Frontal cortex (tissue), 3 donors: ENCODE measurements at regions not wholly inside any gene's neighbourhood (a gene's known extent, or its start where the extent isn't known, plus 50 kb on each side); places are given as distances from the start of the nearest gene placed in this dataset.

ENCODE experiments used
- DNase-seq, 2 donors: peaks; one replicate each; pipeline ENCODE4 v3.0.0; 2012; ENCODE audit warnings: low spot score in 2 of 2
- FAIRE-seq: peaks from 2 replicates; lab custom pipeline; 2012; peaks lifted over from hg19 to GRCh38; lab: Jason Lieb, UNC
- donor health status: control.
- donor health status: control.
- donor health status: control.

GRCh38 chr2:7956126-7956689 lies 725.6 kb upstream of the ID2 start:
- no peak for DNase-seq
- FAIRE-seq = no peak

- FAIRE-seq (no peak), DNase-seq (no peak)
Measured at GRCh38 chr2:7961550-7961949, 720.3 kb upstream of the ID2 start.

GRCh38 chr2:7962161-7962560 lies 719.7 kb upstream of the ID2 start:
- DNase-seq (no peak), FAIRE-seq (no peak)

GRCh38 chr2:7963787-7964186 lies 718.1 kb upstream of the ID2 start:
- no peak for FAIRE-seq
- no peak for DNase-seq

GRCh38 chr2:7966032-7966431 lies 715.8 kb upstream of the ID2 start:
- no peak for DNase-seq
- FAIRE-seq = no peak

GRCh38 chr2:7967707-7968405 lies 714.0 kb upstream of the ID2 start:
- DNase-seq = no peak
- FAIRE-seq = no peak

- FAIRE-seq (no peak), DNase-seq (no peak)
Measured at GRCh38 chr2:7969756-7970515, 711.9 kb upstream of the ID2 start.

GRCh38 chr2:7971248-7971647 lies 710.6 kb upstream of the ID2 start:
- FAIRE-seq (no peak), DNase-seq (no peak)

GRCh38 chr2:7971841-7972240 lies 710.0 kb upstream of the ID2 start:
- no peak for DNase-seq
- no peak for FAIRE-seq

GRCh38 chr2:7972670-7973069 lies 709.2 kb upstream of the ID2 start:
- DNase-seq = no peak
- no peak for FAIRE-seq

GRCh38 chr2:7973801-7974480 lies 707.9 kb upstream of the ID2 start:
- no peak for FAIRE-seq
- no peak for DNase-seq

GRCh38 chr2:7974936-7975335 lies 706.9 kb upstream of the ID2 start:
- no peak for FAIRE-seq
- DNase-seq = no peak

- DNase-seq (no peak), FAIRE-seq (no peak)
Measured at GRCh38 chr2:7976206-7976605, 705.6 kb upstream of the ID2 start.

- DNase-seq (no peak), FAIRE-seq (no peak)
Measured at GRCh38 chr2:7977981-7978380, 703.9 kb upstream of the ID2 start.

GRCh38 chr2:7982054-7982453 lies 699.8 kb upstream of the ID2 start:
- no peak for FAIRE-seq
- no peak for DNase-seq

GRCh38 chr2:7983451-7983850 lies 698.4 kb upstream of the ID2 start:
- FAIRE-seq = no peak
- no peak for DNase-seq

GRCh38 chr2:7983912-7984311 lies 697.9 kb upstream of the ID2 start:
- no peak for DNase-seq

GRCh38 chr2:7984693-7985353 lies 697.0 kb upstream of the ID2 start:
- no peak for DNase-seq
- FAIRE-seq = no peak

More at GRCh38 chr2:7983912-7984311, 697.9 kb upstream of the ID2 start:
- FAIRE-seq = no peak

- DNase-seq (no peak), FAIRE-seq (no peak)
Measured at GRCh38 chr2:7986431-7986830, 695.4 kb upstream of the ID2 start.

GRCh38 chr2:7987992-7988391 lies 693.9 kb upstream of the ID2 start:
- FAIRE-seq (no peak), DNase-seq (no peak)
